BLaER1 (cell line): ENCODE measurements at regions not wholly inside any gene's neighbourhood (a gene's known extent, or its start where the extent isn't known, plus 50 kb on each side); places are given as distances from the start of the nearest gene placed in this dataset.

Source experiments
- H3K27ac ChIP-seq: shearing (Covaris generic); formaldehyde crosslinking; 2 replicates; pipeline ENCODE4 v1.8.1; 2022
- H3K27me3 ChIP-seq: shearing (Covaris generic); formaldehyde crosslinking; 2 replicates; pipeline ENCODE4 v1.8.1; 2022
- H3K36me3 ChIP-seq: shearing (Covaris generic); formaldehyde crosslinking; 2 replicates; pipeline ENCODE4 v1.8.1; 2022
- H3K4me1 ChIP-seq: shearing (Covaris generic); formaldehyde crosslinking; 2 replicates; pipeline ENCODE4 v1.8.1; 2022
- H3K4me2 ChIP-seq: shearing (Covaris generic); formaldehyde crosslinking; 2 replicates; pipeline ENCODE4 v1.8.1; 2022
- H3K4me3 ChIP-seq: shearing (Covaris generic); formaldehyde crosslinking; 2 replicates; pipeline ENCODE4 v1.8.1; 2022
- H3K9ac ChIP-seq: shearing (Covaris generic); formaldehyde crosslinking; 2 replicates; pipeline ENCODE4 v1.8.1; 2022
- H3K9me3 ChIP-seq: shearing (Covaris generic); formaldehyde crosslinking; 2 replicates; pipeline ENCODE4 v1.8.1; 2022
- H4K20me1 ChIP-seq: shearing (Covaris generic); formaldehyde crosslinking; 2 replicates; pipeline ENCODE4 v1.8.1; 2022
- Cebpa-rat ChIP-seq: shearing (Covaris generic); IDR thresholded peaks from 2 replicates; pipeline ENCODE4 v1.8.1; 2022

GRCh38 chr6:27132532-27133280 is 114.8 kb upstream of the PRSS16 start:
- peaks cover 15% of the 10 kb centered on the region for H4K20me1 ChIP-seq
- peaks cover 12% of the 10 kb centered on the region; the same call in 1 of the 2 replicates for H3K9me3 ChIP-seq
- H3K4me2 ChIP-seq, result peak overlapping the region; percentile 85
- H3K4me1 ChIP-seq, result peaks cover 53% of the 10 kb centered on the region
- H3K9ac ChIP-seq, result peak overlapping the region; percentile 96
- H3K27me3 ChIP-seq, result no peaks in the 10 kb centered on the region
- peaks cover 16% of the 10 kb centered on the region for H3K36me3 ChIP-seq
- H3K27ac ChIP-seq, result peak overlapping the region; percentile 94
- peak overlapping the region; percentile 72 for H3K4me3 ChIP-seq
- no peak for TF ChIP-seq Cebpa-rat

GRCh38 chr6:27133281-27134227 is 113.9 kb upstream of the PRSS16 start:
- peaks cover 12% of the 10 kb centered on the region; the same call in 1 of the 2 replicates for H3K9me3 ChIP-seq
- peak overlapping the region; percentile 72 for H3K4me3 ChIP-seq
- H3K9ac ChIP-seq, result peak overlapping the region; percentile 96
- H4K20me1 ChIP-seq, result peaks cover 15% of the 10 kb centered on the region
- peaks cover 53% of the 10 kb centered on the region for H3K4me1 ChIP-seq
- H3K4me2 ChIP-seq, result peak overlapping the region; percentile 85
- H3K27me3 ChIP-seq, result no peaks in the 10 kb centered on the region
- peaks cover 20% of the 10 kb centered on the region for H3K36me3 ChIP-seq
- H3K27ac ChIP-seq, result peak overlapping the region; percentile 90
- TF ChIP-seq Cebpa-rat, result no peak

- H3K27me3 ChIP-seq, result no peaks in the 10 kb centered on the region
- H3K4me3 ChIP-seq, result no peak overlapping the region
- no peak overlapping the region for H3K9ac ChIP-seq
- peaks cover 20% of the 10 kb centered on the region for H3K36me3 ChIP-seq
- peaks cover 12% of the 10 kb centered on the region; the same call in 1 of the 2 replicates for H3K9me3 ChIP-seq
- no peak overlapping the region for H3K4me2 ChIP-seq
- H3K27ac ChIP-seq, result peak overlapping the region; percentile 90; the same call in 1 of the 2 replicates
- H3K4me1 ChIP-seq, result peaks cover 40% of the 10 kb centered on the region
- no peak for TF ChIP-seq Cebpa-rat
- H4K20me1 ChIP-seq, result peaks cover 25% of the 10 kb centered on the region
These were observed 112.3 kb upstream of the PRSS16 start for GRCh38 chr6:27135087-27135657.

GRCh38 chr6:27136077-27136644 is 111.3 kb upstream of the PRSS16 start:
- Histone ChIP-seq H3K27ac (peak overlapping the region; percentile 93; the same call in 1 of the 2 replicates), H3K36me3 (peaks cover 20% of the 10 kb centered on the region), H3K4me1 (peaks cover 33% of the 10 kb centered on the region), H4K20me1 (peaks cover 30% of the 10 kb centered on the region), H3K4me3 (no peak overlapping the region), H3K9me3 (peaks cover 12% of the 10 kb centered on the region; the same call in 1 of the 2 replicates), H3K4me2 (no peak overlapping the region), H3K27me3 (no peaks in the 10 kb centered on the region), H3K9ac (no peak overlapping the region)
- no peak for TF ChIP-seq Cebpa-rat

- Histone ChIP-seq H3K9me3 (peaks cover 12% of the 10 kb centered on the region; the same call in 1 of the 2 replicates), H3K9ac (no peak overlapping the region), H3K4me1 (peaks cover 43% of the 10 kb centered on the region), H4K20me1 (peaks cover 38% of the 10 kb centered on the region), H3K36me3 (peaks cover 20% of the 10 kb centered on the region), H3K4me2 (no peak overlapping the region), H3K27ac (peak overlapping the region; percentile 93; the same call in 1 of the 2 replicates), H3K27me3 (no peaks in the 10 kb centered on the region), H3K4me3 (no peak overlapping the region)
- no peak for TF ChIP-seq Cebpa-rat
These were observed 110.3 kb upstream of the PRSS16 start for GRCh38 chr6:27136978-27137814.

GRCh38 chr6:27138406-27138805 is 109.1 kb upstream of the PRSS16 start:
- Histone ChIP-seq H3K36me3 (peaks cover 23% of the 10 kb centered on the region), H3K4me1 (peaks cover 55% of the 10 kb centered on the region), H3K9me3 (peaks cover 12% of the 10 kb centered on the region; the same call in 1 of the 2 replicates), H3K27ac (peak overlapping the region; percentile 93), H4K20me1 (peaks cover 41% of the 10 kb centered on the region), H3K4me3 (peak overlapping the region; percentile 71; the same call in 1 of the 2 replicates), H3K4me2 (peak overlapping the region; percentile 93), H3K27me3 (no peaks in the 10 kb centered on the region), H3K9ac (peak overlapping the region; percentile 93; the same call in 1 of the 2 replicates)
- no peak for TF ChIP-seq Cebpa-rat

GRCh38 chr6:27138837-27139755 is 108.4 kb upstream of the PRSS16 start:
- TF ChIP-seq Cebpa-rat, result no peak
- H3K4me1 ChIP-seq, result peaks cover 60% of the 10 kb centered on the region
- peaks cover 23% of the 10 kb centered on the region for H3K36me3 ChIP-seq
- H4K20me1 ChIP-seq, result peaks cover 39% of the 10 kb centered on the region; the same call in 1 of the 2 replicates
- H3K9ac ChIP-seq, result peak overlapping the region; percentile 93
- H3K27ac ChIP-seq, result peak overlapping the region; percentile 93
- H3K4me3 ChIP-seq, result peak overlapping the region; percentile 71
- H3K27me3 ChIP-seq, result no peaks in the 10 kb centered on the region
- H3K9me3 ChIP-seq, result peaks cover 12% of the 10 kb centered on the region; the same call in 1 of the 2 replicates
- H3K4me2 ChIP-seq, result peak overlapping the region; percentile 93
